Testis (tissue), 2 donors: ENCODE measurements at regions not wholly inside any gene's neighbourhood (a gene's known extent, or its start where the extent isn't known, plus 50 kb on each side); places are given as distances from the start of the nearest gene placed in this dataset.

Experiments used
- CTCF ChIP-seq, 3 experiments: fragments of 450-650 bp in 2 of 3; fragments of 200-600 bp in 1 of 3; sonication (generic) in 1 of 3; IDR thresholded peaks; one replicate each; pipeline ENCODE4 v1.5.1; 2016 to 2019; ENCODE audit warnings: antibody characterized with exemption in 3 of 3, mild to moderate bottlenecking in 2 of 3, moderate library complexity in 1 of 3
- POLR2A ChIP-seq: fragments of 450-650 bp; IDR thresholded peaks from one replicate; pipeline ENCODE4 v1.6.1; 2017; ENCODE audit warnings: antibody characterized with exemption, mild to moderate bottlenecking, moderate library complexity

- TF ChIP-seq CTCF (IDR thresholded peaks at IDR 0.05) (no peak), POLR2A (no peak)
These were observed 79.6 kb upstream of the CDK20 start for GRCh38 chr9:88053856-88054501.
